ENCODE measurements at regions not wholly inside any gene's neighbourhood (a gene's known extent, or its start where the extent isn't known, plus 50 kb on each side); places are given as distances from the start of the nearest gene placed in this dataset.

DNA sequence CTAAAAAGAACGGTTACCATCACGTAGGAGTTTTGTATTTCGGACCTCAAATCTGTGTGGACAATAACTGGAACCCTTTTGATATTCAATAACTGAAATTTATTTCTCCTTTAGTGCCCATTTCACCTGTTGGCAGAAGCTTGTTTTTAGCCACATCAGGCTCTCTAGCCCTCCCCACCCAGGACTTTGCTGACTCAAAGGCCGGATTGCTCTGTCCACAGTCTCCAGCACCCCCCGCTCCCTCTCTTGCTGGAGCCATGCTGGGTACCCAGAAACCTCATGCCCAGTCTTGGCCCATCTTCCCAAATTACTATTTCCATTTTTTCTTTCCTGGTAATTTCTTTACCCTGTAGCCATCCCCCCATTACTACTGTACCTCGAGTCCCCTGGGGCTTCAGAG is 55.8 kb upstream of the DUSP22 start:
- TF ChIP-seq, protein P1, sequence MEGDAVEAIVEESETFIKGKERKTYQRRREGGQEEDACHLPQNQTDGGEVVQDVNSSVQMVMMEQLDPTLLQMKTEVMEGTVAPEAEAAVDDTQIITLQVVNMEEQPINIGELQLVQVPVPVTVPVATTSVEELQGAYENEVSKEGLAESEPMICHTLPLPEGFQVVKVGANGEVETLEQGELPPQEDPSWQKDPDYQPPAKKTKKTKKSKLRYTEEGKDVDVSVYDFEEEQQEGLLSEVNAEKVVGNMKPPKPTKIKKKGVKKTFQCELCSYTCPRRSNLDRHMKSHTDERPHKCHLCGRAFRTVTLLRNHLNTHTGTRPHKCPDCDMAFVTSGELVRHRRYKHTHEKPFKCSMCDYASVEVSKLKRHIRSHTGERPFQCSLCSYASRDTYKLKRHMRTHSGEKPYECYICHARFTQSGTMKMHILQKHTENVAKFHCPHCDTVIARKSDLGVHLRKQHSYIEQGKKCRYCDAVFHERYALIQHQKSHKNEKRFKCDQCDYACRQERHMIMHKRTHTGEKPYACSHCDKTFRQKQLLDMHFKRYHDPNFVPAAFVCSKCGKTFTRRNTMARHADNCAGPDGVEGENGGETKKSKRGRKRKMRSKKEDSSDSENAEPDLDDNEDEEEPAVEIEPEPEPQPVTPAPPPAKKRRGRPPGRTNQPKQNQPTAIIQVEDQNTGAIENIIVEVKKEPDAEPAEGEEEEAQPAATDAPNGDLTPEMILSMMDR (IDR thresholded peaks at IDR 0.05; ENCODE audit: low read length, missing control alignments), result no peak
- H3K4me3 ChIP-seq (replicated peaks; ENCODE audit: low read depth, low read length), result no peak overlapping the region
- no peak for DNase-seq (ENCODE audit: low read depth)

DNA sequence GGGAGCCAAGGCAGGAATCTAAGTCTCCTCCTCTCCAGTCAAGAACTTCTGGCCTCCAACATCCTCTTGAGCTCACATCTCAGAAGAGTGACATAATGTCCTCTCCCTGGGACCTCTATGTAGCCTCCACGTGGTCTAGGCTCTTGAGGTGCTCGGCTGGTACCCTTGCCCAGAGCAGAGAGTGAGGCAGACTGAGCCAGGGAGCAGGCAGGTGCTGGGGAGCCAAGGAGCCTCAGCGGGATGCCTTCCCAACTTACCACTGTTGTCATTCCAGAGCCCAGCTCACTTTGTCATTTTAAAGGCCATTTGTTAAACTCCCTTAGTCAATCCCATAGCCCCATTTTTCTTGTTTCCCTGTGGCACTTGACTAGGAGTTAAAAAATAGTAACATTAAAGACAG is 52.1 kb upstream of the DUSP22 start:
- H3K4me3 ChIP-seq (replicated peaks; ENCODE audit: low read depth, low read length), result no peak overlapping the region
- DNase-seq (ENCODE audit: low read depth), result no peak
- TF ChIP-seq, protein P1 (IDR thresholded peaks at IDR 0.05; ENCODE audit: low read length, missing control alignments), result no peak

DNA sequence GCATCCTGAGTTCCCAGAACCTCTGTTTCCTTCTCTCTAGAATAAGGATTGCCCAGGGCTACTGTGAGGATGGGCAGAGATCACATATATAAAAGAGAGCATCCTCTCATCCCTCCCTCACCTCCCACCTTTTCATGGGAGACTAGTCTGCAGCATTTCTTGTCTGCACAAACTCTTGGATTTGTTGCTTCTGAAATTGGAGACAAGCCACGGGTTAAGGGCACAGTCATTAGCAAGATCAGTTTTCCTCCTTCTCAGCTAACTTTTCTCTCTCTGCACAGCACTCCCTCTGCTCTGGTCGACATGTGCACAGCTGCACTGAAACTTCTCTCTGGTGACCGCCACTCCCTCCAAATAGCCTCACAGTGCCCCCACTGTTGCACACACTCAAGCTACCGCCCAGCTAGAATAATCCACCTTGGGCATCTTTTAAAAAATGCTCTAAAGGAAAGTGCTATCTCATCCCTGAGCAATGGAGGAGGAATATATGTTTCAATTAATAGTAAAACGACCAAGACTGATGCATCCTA is 50.9 kb upstream of the DUSP22 start:
- no peak overlapping the region for H3K4me3 ChIP-seq (replicated peaks; ENCODE audit: low read depth, low read length)
- DNase-seq (ENCODE audit: low read depth), result no peak
- TF ChIP-seq, protein P1 (IDR thresholded peaks at IDR 0.05; ENCODE audit: low read length, missing control alignments), result no peak
